ENCODE measurements at regions not wholly inside any gene's neighbourhood (a gene's known extent, or its start where the extent isn't known, plus 50 kb on each side); places are given as distances from the start of the nearest gene placed in this dataset.

DNA sequence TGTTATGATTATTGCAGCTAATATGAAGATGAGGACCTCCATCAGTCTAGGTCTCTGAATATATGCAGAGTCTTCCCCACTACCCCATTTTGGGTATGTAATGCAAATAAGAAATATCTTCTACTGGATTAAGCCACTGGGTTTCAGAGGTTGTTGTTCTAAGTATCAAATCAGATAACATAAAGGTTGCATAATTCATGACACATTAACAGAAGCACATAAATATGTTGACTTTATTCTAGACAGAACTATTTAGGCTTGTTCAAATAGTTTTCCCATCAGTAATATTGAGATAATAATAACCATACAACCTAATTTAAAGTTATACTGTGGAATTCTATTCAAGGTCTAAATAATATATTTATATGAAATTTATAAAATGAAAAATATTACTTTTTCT is 157.1 kb downstream of the ETV1 start:
- Mint-ChIP-seq H3K4me3 (ENCODE audit: unreplicated experiment) (no peak overlapping the region), H3K36me3 (ENCODE audit: unreplicated experiment) (no peaks in the 10 kb centered on the region), H3K27me3 (ENCODE audit: unreplicated experiment) (peaks cover 3% of the 10 kb centered on the region), H3K27ac (ENCODE audit: unreplicated experiment) (no peak overlapping the region), H3K9me3 (ENCODE audit: unreplicated experiment) (no peaks in the 10 kb centered on the region), H3K4me1 (ENCODE audit: low read depth, unreplicated experiment) (no peaks in the 10 kb centered on the region)
- TF ChIP-seq, protein P1, sequence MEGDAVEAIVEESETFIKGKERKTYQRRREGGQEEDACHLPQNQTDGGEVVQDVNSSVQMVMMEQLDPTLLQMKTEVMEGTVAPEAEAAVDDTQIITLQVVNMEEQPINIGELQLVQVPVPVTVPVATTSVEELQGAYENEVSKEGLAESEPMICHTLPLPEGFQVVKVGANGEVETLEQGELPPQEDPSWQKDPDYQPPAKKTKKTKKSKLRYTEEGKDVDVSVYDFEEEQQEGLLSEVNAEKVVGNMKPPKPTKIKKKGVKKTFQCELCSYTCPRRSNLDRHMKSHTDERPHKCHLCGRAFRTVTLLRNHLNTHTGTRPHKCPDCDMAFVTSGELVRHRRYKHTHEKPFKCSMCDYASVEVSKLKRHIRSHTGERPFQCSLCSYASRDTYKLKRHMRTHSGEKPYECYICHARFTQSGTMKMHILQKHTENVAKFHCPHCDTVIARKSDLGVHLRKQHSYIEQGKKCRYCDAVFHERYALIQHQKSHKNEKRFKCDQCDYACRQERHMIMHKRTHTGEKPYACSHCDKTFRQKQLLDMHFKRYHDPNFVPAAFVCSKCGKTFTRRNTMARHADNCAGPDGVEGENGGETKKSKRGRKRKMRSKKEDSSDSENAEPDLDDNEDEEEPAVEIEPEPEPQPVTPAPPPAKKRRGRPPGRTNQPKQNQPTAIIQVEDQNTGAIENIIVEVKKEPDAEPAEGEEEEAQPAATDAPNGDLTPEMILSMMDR (IDR thresholded peaks at IDR 0.05; ENCODE audit: partially characterized antibody, unreplicated experiment) = no peak
- DNase-seq = no peak

DNA sequence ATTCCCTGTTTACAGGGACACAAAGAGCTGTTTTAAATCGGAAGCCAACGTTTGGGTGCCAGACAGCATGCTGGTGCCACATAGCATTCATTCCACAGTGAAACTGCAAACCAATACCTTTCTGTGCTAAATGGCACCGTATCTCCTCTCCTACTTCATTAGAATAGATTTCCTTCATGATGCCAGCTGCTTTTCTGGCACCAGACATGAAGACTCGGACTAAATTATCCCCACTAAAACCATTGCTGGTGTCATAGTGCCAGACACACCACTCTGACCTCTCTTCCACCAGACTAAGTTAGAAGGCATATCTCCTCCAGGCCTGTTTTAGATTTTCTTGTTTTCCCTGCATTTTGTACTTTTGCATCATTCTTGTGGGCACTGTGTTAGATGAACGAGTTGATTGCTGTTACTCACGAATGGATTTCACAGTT is 155.1 kb downstream of the ETV1 start:
- H3K27ac Mint-ChIP-seq (ENCODE audit: unreplicated experiment) = no peak overlapping the region
- H3K36me3 Mint-ChIP-seq (ENCODE audit: unreplicated experiment) = no peaks in the 10 kb centered on the region
- no peak for DNase-seq
- TF ChIP-seq, protein P1 (IDR thresholded peaks at IDR 0.05; ENCODE audit: partially characterized antibody, unreplicated experiment) = no peak
- H3K9me3 Mint-ChIP-seq (ENCODE audit: unreplicated experiment) = no peaks in the 10 kb centered on the region
- peaks cover 3% of the 10 kb centered on the region for H3K27me3 Mint-ChIP-seq (ENCODE audit: unreplicated experiment)
- no peak overlapping the region for H3K4me3 Mint-ChIP-seq (ENCODE audit: unreplicated experiment)
- H3K4me1 Mint-ChIP-seq (ENCODE audit: low read depth, unreplicated experiment) = no peaks in the 10 kb centered on the region

DNA sequence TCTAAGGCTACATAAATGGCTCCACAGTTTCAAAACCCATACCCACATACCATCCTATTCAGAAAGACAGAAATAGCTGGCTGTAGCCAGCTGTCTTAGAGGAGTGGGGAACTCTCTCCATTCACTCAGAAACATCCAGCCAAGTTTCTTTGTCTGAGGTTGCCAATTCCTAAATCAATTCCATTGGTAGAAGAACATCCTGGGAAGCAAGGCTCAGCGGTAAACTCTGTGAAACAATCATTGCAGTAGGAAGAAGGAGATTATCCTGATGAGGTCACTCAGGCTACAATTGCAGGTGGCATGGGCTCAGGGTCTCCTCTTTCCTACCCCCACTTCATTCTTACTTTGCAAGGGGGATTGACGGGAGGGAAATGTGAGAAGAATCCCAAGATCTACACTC is 154.0 kb downstream of the ETV1 start:
- H3K27me3 Mint-ChIP-seq (ENCODE audit: unreplicated experiment) = peaks cover 3% of the 10 kb centered on the region
- no peaks in the 10 kb centered on the region for H3K4me1 Mint-ChIP-seq (ENCODE audit: low read depth, unreplicated experiment)
- no peaks in the 10 kb centered on the region for H3K36me3 Mint-ChIP-seq (ENCODE audit: unreplicated experiment)
- no peak overlapping the region for H3K4me3 Mint-ChIP-seq (ENCODE audit: unreplicated experiment)
- TF ChIP-seq, protein P1 (IDR thresholded peaks at IDR 0.05; ENCODE audit: partially characterized antibody, unreplicated experiment) = no peak
- H3K27ac Mint-ChIP-seq (ENCODE audit: unreplicated experiment) = no peak overlapping the region
- no peaks in the 10 kb centered on the region for H3K9me3 Mint-ChIP-seq (ENCODE audit: unreplicated experiment)
- DNase-seq = no peak

DNA sequence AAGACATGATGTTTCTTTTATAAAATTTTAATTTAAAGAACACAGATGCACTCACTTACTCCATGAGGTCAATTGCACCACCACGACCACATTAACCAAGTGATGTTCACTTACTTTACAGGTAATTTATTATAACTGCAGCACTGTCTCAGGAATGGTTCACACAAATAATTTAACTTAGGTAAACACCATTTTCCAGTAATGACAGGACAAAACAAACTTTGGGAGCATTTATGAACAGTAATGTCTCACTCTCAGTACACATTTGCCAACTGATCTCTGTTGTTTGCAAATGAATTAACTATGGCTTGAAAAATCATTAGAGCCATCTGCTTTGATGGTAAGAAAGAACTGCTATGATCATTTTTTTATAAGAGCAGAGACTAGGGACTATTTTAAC is 150.4 kb downstream of the ETV1 start:
- H3K36me3 Mint-ChIP-seq (ENCODE audit: unreplicated experiment) = no peaks in the 10 kb centered on the region
- no peak for DNase-seq
- no peak overlapping the region for H3K4me3 Mint-ChIP-seq (ENCODE audit: unreplicated experiment)
- H3K27me3 Mint-ChIP-seq (ENCODE audit: unreplicated experiment) = peaks cover 3% of the 10 kb centered on the region
- TF ChIP-seq, protein P1 (IDR thresholded peaks at IDR 0.05; ENCODE audit: partially characterized antibody, unreplicated experiment) = no peak
- H3K9me3 Mint-ChIP-seq (ENCODE audit: unreplicated experiment) = peaks cover 2% of the 10 kb centered on the region
- peaks cover 3% of the 10 kb centered on the region for H3K4me1 Mint-ChIP-seq (ENCODE audit: low read depth, unreplicated experiment)
- H3K27ac Mint-ChIP-seq (ENCODE audit: unreplicated experiment) = no peak overlapping the region
